ENCODE measurements at regions not wholly inside any gene's neighbourhood (a gene's known extent, or its start where the extent isn't known, plus 50 kb on each side); places are given as distances from the start of the nearest gene placed in this dataset.

DNA sequence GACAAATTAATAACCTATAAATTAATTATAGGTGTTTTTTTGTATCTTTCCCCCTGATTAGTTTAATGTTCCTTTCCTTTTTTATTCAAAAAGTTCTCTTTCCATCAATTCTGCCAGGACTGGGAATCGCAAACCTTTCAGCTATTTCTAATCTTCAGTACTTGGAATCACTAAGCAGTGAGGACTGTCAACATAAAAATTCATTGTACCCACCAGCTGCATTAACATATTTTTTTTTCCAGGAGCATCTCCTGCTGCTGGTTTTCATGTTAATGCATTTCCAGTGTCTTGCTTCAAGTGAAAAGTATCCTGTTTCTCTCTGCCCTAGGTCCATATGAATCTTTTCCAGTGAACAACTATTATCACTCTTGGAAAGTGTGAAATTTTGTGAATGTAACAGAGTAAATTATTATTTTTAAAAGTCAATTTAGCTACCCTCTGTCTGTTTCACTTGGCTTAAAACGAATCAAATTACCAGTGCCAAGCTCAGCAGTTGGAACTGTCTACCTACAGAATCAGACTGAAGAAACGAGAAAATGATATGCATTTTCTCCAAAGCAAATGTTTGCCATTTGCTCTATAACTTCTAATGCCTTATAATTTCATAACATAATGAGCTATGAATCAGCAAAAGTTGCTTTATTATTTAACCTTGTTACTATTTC is 804.4 kb downstream of the EPHA4 start:
- no peaks in the 10 kb centered on the region for H3K27me3 ChIP-seq (ENCODE audit: control insufficient read depth in 1 of 2, insufficient read depth in 2 of 2, low read length in 2 of 2)
- no peaks in the 10 kb centered on the region for H3K79me2 ChIP-seq (ENCODE audit: insufficient read depth, low read length)
- H4K20me1 ChIP-seq (ENCODE audit: insufficient read depth, low read length): no peaks in the 10 kb centered on the region
- H3K9ac ChIP-seq (ENCODE audit: insufficient read depth, low read depth, low read length): no peak overlapping the region
- in situ Hi-C loops (cut with HindIII; ENCODE audit: extremely low pct_ligation_motif_present, low pct_unique_long_range_greater_than_20kb): no loop called here
- H3K4me1 ChIP-seq (ENCODE audit: insufficient read depth, low read length): no peaks in the 10 kb centered on the region
- H3K4me3 ChIP-seq (replicated peaks in 1 of 3; ENCODE audit: insufficient read depth in 1 of 3, low read depth in 2 of 3, low read length in 3 of 3): no peak overlapping the region
- H3K36me3 ChIP-seq (replicated peaks in 1 of 2; ENCODE audit: control insufficient read depth in 1 of 2, insufficient read depth in 2 of 2, low read length in 2 of 2): no peaks in the 10 kb centered on the region
- no peak overlapping the region for H2AFZ ChIP-seq (ENCODE audit: low read length)
- intact Hi-C loops (cut with micrococcal nuclease; ENCODE audit: unreplicated experiment): no loop called here
- ChIA-PET CTCF (ENCODE audit: low intra/inter-chr PET ratio, low total read pairs) (no interaction called here), POLR2A (no interaction called here)
- DNase-seq (ENCODE audit: low spot score): no peak
- BruUV-seq (replicated peaks): no TSS peak
- WGBS (ENCODE audit: low lambda C conversion rate): 20% methylated on average over 3 of the region's 3 CpGs
- no peak overlapping the region for H3K27ac ChIP-seq (ENCODE audit: extremely low read length, insufficient read depth, low read length)
- peaks cover 27% of the 10 kb centered on the region for H3K9me3 ChIP-seq (ENCODE audit: low read length)
- no peak for FAIRE-seq
- H3K4me2 ChIP-seq (ENCODE audit: low read depth, low read length): no peak overlapping the region
- no peak for ATAC-seq
- TF ChIP-seq ZNF460 (CRISPR knock-in tag; IDR thresholded peaks at IDR 0.05; ENCODE audit: borderline replicate concordance): no peak
- TF ChIP-seq U2AF2 (IDR thresholded peaks at IDR 0.05; ENCODE audit: low read depth, low read length): no peak
- TF ChIP-seq, protein P1, sequence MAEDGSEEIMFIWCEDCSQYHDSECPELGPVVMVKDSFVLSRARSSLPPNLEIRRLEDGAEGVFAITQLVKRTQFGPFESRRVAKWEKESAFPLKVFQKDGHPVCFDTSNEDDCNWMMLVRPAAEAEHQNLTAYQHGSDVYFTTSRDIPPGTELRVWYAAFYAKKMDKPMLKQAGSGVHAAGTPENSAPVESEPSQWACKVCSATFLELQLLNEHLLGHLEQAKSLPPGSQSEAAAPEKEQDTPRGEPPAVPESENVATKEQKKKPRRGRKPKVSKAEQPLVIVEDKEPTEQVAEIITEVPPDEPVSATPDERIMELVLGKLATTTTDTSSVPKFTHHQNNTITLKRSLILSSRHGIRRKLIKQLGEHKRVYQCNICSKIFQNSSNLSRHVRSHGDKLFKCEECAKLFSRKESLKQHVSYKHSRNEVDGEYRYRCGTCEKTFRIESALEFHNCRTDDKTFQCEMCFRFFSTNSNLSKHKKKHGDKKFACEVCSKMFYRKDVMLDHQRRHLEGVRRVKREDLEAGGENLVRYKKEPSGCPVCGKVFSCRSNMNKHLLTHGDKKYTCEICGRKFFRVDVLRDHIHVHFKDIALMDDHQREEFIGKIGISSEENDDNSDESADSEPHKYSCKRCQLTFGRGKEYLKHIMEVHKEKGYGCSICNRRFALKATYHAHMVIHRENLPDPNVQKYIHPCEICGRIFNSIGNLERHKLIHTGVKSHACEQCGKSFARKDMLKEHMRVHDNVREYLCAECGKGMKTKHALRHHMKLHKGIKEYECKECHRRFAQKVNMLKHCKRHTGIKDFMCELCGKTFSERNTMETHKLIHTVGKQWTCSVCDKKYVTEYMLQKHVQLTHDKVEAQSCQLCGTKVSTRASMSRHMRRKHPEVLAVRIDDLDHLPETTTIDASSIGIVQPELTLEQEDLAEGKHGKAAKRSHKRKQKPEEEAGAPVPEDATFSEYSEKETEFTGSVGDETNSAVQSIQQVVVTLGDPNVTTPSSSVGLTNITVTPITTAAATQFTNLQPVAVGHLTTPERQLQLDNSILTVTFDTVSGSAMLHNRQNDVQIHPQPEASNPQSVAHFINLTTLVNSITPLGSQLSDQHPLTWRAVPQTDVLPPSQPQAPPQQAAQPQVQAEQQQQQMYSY (CRISPR knock-in tag; IDR thresholded peaks at IDR 0.05): no peak
- TF ChIP-seq, protein P2, sequence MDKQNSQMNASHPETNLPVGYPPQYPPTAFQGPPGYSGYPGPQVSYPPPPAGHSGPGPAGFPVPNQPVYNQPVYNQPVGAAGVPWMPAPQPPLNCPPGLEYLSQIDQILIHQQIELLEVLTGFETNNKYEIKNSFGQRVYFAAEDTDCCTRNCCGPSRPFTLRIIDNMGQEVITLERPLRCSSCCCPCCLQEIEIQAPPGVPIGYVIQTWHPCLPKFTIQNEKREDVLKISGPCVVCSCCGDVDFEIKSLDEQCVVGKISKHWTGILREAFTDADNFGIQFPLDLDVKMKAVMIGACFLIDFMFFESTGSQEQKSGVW (CRISPR knock-in tag; IDR thresholded peaks at IDR 0.05; ENCODE audit: borderline replicate concordance): no peak
- TF ChIP-seq ZBTB1 (CRISPR knock-in tag; IDR thresholded peaks at IDR 0.05; ENCODE audit: borderline replicate concordance): no peak
- TF ChIP-seq, protein P3, sequence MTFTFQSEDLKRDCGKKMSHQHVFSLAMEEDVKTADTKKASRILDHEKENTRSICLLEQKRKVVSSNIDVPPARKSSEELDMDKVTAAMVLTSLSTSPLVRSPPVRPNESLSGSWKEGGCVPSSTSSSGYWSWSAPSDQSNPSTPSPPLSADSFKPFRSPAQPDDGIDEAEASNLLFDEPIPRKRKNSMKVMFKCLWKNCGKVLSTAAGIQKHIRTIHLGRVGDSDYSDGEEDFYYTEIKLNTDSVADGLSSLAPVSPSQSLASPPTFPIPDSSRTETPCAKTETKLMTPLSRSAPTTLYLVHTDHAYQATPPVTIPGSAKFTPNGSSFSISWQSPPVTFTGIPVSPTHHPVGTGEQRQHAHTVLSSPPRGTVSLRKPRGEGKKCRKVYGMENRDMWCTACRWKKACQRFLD (CRISPR knock-in tag; IDR thresholded peaks at IDR 0.05; ENCODE audit: borderline replicate concordance): no peak
- no peak for TF ChIP-seq ZNF331 (CRISPR knock-in tag; IDR thresholded peaks at IDR 0.05)
- TF ChIP-seq MTF2 (CRISPR knock-in tag; IDR thresholded peaks at IDR 0.05; ENCODE audit: borderline replicate concordance): no peak
- TF ChIP-seq SPEN (CRISPR knock-in tag; IDR thresholded peaks at IDR 0.05; ENCODE audit: low read depth): no peak
- no peak for TF ChIP-seq RORA (CRISPR knock-in tag; IDR thresholded peaks at IDR 0.05)
- no peak for TF ChIP-seq TMF1 (CRISPR knock-in tag; IDR thresholded peaks at IDR 0.05; ENCODE audit: low read depth)
- no peak for TF ChIP-seq ZNF10 (CRISPR knock-in tag; IDR thresholded peaks at IDR 0.05; ENCODE audit: borderline replicate concordance, low read depth)
- TF ChIP-seq ZSCAN5A (CRISPR knock-in tag; IDR thresholded peaks at IDR 0.05; ENCODE audit: borderline replicate concordance): no peak
- TF ChIP-seq IKZF1 (IDR thresholded peaks at IDR 0.05): no peak
- no peak for TF ChIP-seq AGO1 (IDR thresholded peaks at IDR 0.05; ENCODE audit: low read depth, low read length, poor library complexity, severe bottlenecking)
- TF ChIP-seq HES4 (CRISPR knock-in tag; IDR thresholded peaks at IDR 0.05; ENCODE audit: borderline replicate concordance): no peak
- no peak for TF ChIP-seq RFXAP (CRISPR knock-in tag; IDR thresholded peaks at IDR 0.05; ENCODE audit: borderline replicate concordance)
- no peak for TF ChIP-seq ZSCAN12 (CRISPR knock-in tag; IDR thresholded peaks at IDR 0.05)
- TF ChIP-seq ZFP37 (CRISPR knock-in tag; IDR thresholded peaks at IDR 0.05; ENCODE audit: borderline replicate concordance): no peak
